Vagina (tissue), 2 donors: ENCODE measurements at regions not wholly inside any gene's neighbourhood (a gene's known extent, or its start where the extent isn't known, plus 50 kb on each side); places are given as distances from the start of the nearest gene placed in this dataset.

Experiments used
- DNase-seq, 2 donors: peaks; one replicate each; pipeline ENCODE4 v3.0.0-alpha.2; 2017; ENCODE audit errors: extremely low spot score in 2 of 2
- H3K27ac ChIP-seq: fragments of 200-600 bp; sonication (generic); one replicate; pipeline ENCODE4 v1.5.1; 2019
- H3K27me3 ChIP-seq: fragments of 200-600 bp; sonication (generic); one replicate; pipeline ENCODE4 v1.5.1; 2019
- H3K36me3 ChIP-seq, 2 donors: fragments of 200-600 bp; sonication (generic); one replicate each; pipeline ENCODE4 v1.5.1; 2017 to 2019
- H3K4me1 ChIP-seq: fragments of 200-600 bp; sonication (generic); one replicate; pipeline ENCODE4 v1.5.1; 2019
- H3K4me3 ChIP-seq, 2 donors: fragments of 200-600 bp; sonication (generic); 1 replicate in 1 of 2; 2 replicates in 1 of 2; pipeline ENCODE4 v1.5.1; 2016 to 2019
- H3K9me3 ChIP-seq: fragments of 200-600 bp; sonication (generic); one replicate; pipeline ENCODE4 v1.5.1; 2019
- CTCF ChIP-seq, 3 experiments: fragments of 450-650 bp in 2 of 3; fragments of 200-600 bp in 1 of 3; sonication (generic) in 1 of 3; IDR thresholded peaks; one replicate each; pipeline ENCODE4 v1.5.1; 2017 to 2019; ENCODE audit warnings: antibody characterized with exemption in 3 of 3, mild to moderate bottlenecking in 2 of 3, moderate library complexity in 2 of 3
- POLR2A ChIP-seq, 2 donors: fragments of 450-650 bp; IDR thresholded peaks; one replicate each; pipeline ENCODE4 v1.6.1; 2017; ENCODE audit warnings: antibody characterized with exemption in 2 of 2, mild to moderate bottlenecking in 2 of 2, moderate library complexity in 2 of 2
- POLR2AphosphoS5 ChIP-seq, 2 donors: sonication (generic); formaldehyde crosslinking; IDR thresholded peaks; one replicate each; pipeline ENCODE4 v1.9.0; 2017; ENCODE audit warnings: antibody characterized with exemption in 2 of 2, mild to moderate bottlenecking in 2 of 2, low read depth in 1 of 2; ENCODE audit not compliant: insufficient read depth in 1 of 2
- intact Hi-C: fragments of 100-400 bp; cut with DNase I; formaldehyde crosslinking; loops from one replicate; pipeline ENCODE4 v1.15.1; 2023

GRCh38 chr3:124315215-124316033 lies 323.5 kb upstream of the ROPN1 start:
- no peak for DNase-seq
- no peak overlapping the region for H3K4me3 ChIP-seq
- H3K27ac ChIP-seq, result no peak overlapping the region
- intact Hi-C loops, result no loop called here
- TF ChIP-seq POLR2A (IDR thresholded peaks at IDR 0.05), result no peak
- TF ChIP-seq CTCF (IDR thresholded peaks at IDR 0.05), result no peak
- TF ChIP-seq POLR2AphosphoS5 (IDR thresholded peaks at IDR 0.05; ENCODE audit: insufficient read depth in 1 of 2, low read depth in 1 of 2), result no peak
- no peaks in the 10 kb centered on the region for H3K36me3 ChIP-seq
- H3K27me3 ChIP-seq, result no peaks in the 10 kb centered on the region
- H3K4me1 ChIP-seq, result no peaks in the 10 kb centered on the region
- no peaks in the 10 kb centered on the region for H3K9me3 ChIP-seq

GRCh38 chr3:124316034-124316287 lies 324.0 kb upstream of the ROPN1 start:
- no peaks in the 10 kb centered on the region for H3K27me3 ChIP-seq
- no peaks in the 10 kb centered on the region for H3K4me1 ChIP-seq
- intact Hi-C loops, result no loop called here
- H3K27ac ChIP-seq, result no peak overlapping the region
- H3K9me3 ChIP-seq, result no peaks in the 10 kb centered on the region
- no peak overlapping the region for H3K4me3 ChIP-seq
- DNase-seq, result no peak
- no peaks in the 10 kb centered on the region for H3K36me3 ChIP-seq
- TF ChIP-seq POLR2A (IDR thresholded peaks at IDR 0.05) (no peak), CTCF (IDR thresholded peaks at IDR 0.05) (no peak), POLR2AphosphoS5 (IDR thresholded peaks at IDR 0.05; ENCODE audit: insufficient read depth in 1 of 2, low read depth in 1 of 2) (no peak)

- H3K27ac ChIP-seq, result no peak overlapping the region
These were observed 326.1 kb upstream of the ROPN1 start for GRCh38 chr3:124318014-124318413.

GRCh38 chr3:124318656-124319055 lies 326.7 kb upstream of the ROPN1 start:
- DNase-seq, result no peak
- intact Hi-C loops, result no loop called here
- Histone ChIP-seq H3K4me3 (no peak overlapping the region), H3K36me3 (no peaks in the 10 kb centered on the region), H3K4me1 (no peaks in the 10 kb centered on the region), H3K27ac (no peak overlapping the region), H3K27me3 (no peaks in the 10 kb centered on the region), H3K9me3 (no peaks in the 10 kb centered on the region)
- no peak for TF ChIP-seq POLR2A (IDR thresholded peaks at IDR 0.05)
- no peak for TF ChIP-seq CTCF (IDR thresholded peaks at IDR 0.05)
- TF ChIP-seq POLR2AphosphoS5 (IDR thresholded peaks at IDR 0.05; ENCODE audit: insufficient read depth in 1 of 2, low read depth in 1 of 2), result no peak

More at GRCh38 chr3:124318014-124318413, 326.1 kb upstream of the ROPN1 start:
- TF ChIP-seq POLR2AphosphoS5 (IDR thresholded peaks at IDR 0.05; ENCODE audit: insufficient read depth in 1 of 2, low read depth in 1 of 2), result no peak
- TF ChIP-seq POLR2A (IDR thresholded peaks at IDR 0.05), result no peak
- no peak for TF ChIP-seq CTCF (IDR thresholded peaks at IDR 0.05)
- Histone ChIP-seq H3K4me1 (no peaks in the 10 kb centered on the region), H3K4me3 (no peak overlapping the region), H3K9me3 (no peaks in the 10 kb centered on the region), H3K36me3 (no peaks in the 10 kb centered on the region), H3K27me3 (no peaks in the 10 kb centered on the region)
- no peak for DNase-seq
- intact Hi-C loops, result no loop called here

GRCh38 chr3:124320976-124321375 lies 329.1 kb upstream of the ROPN1 start:
- Histone ChIP-seq H3K27ac (no peak overlapping the region), H3K4me1 (no peaks in the 10 kb centered on the region), H3K36me3 (no peaks in the 10 kb centered on the region), H3K27me3 (no peaks in the 10 kb centered on the region), H3K4me3 (no peak overlapping the region), H3K9me3 (no peaks in the 10 kb centered on the region)
- DNase-seq, result no peak
- intact Hi-C loops, result no loop called here
- no peak for TF ChIP-seq CTCF (IDR thresholded peaks at IDR 0.05)
- no peak for TF ChIP-seq POLR2A (IDR thresholded peaks at IDR 0.05)
- TF ChIP-seq POLR2AphosphoS5 (IDR thresholded peaks at IDR 0.05; ENCODE audit: insufficient read depth in 1 of 2, low read depth in 1 of 2), result no peak
